GM12878 (cell line): ENCODE measurements at regions not wholly inside any gene's neighbourhood (a gene's known extent, or its start where the extent isn't known, plus 50 kb on each side); places are given as distances from the start of the nearest gene placed in this dataset.

Source experiments
- ATAC-seq: fragments of 200-7000 bp; cut with Tn5 transposase; 3 replicates; pipeline ENCODE4 v1.9.1; 2020; ENCODE audit warnings: mild to moderate bottlenecking, moderate library complexity
- BruUV-seq: library from RNA; stranded (reverse); fragments of 400-500 nt; replicated peaks from 2 replicates; lab custom pipeline; 2021; lab: Mats Ljungman, UMichigan
- CTCF ChIA-PET: fragments of 300-600 bp; sonication (Branson Sonifier 250); formaldehyde crosslinking; extraction: SDS; loops from one replicate; lab custom pipeline; 2021; ENCODE audit warnings: inconsistent platforms; lab: Yijun Ruan, JAX
- POLR2A ChIA-PET: fragments of 350-600 bp; formaldehyde crosslinking; extraction: SDS; loops from one replicate; lab custom pipeline; 2021; ENCODE audit warnings: inconsistent platforms; lab: Charles Lee
- RAD21 ChIA-PET: fragments of 300-600 bp; sonication (Branson Sonifier 250); formaldehyde crosslinking; loops from one replicate; lab custom pipeline; 2023; ENCODE audit warnings: antibody characterized with exemption; ENCODE audit not compliant: unreplicated experiment; lab: Charles Lee
- SMC1A ChIA-PET: fragments of 300-600 bp; sonication (Branson Sonifier 250); formaldehyde crosslinking; loops from one replicate; lab custom pipeline; 2023; ENCODE audit not compliant: unreplicated experiment, uncharacterized antibody; lab: Charles Lee
- DNase-seq: peaks from one replicate; pipeline ENCODE4 v3.0.0-alpha.2; 2011; ENCODE audit warnings: low read depth, low spot score
- FAIRE-seq: peaks from 3 replicates; lab custom pipeline; 2011; peaks lifted over from hg19 to GRCh38; lab: Jason Lieb, UNC
- H2AFZ ChIP-seq: 2 replicates; pipeline ENCODE4 v1.6.0; 2011; ENCODE audit warnings: low read depth, low read length, control low read depth; ENCODE audit not compliant: control insufficient read depth
- H3K27ac ChIP-seq: 2 replicates; pipeline ENCODE4 v1.5.1; 2011; ENCODE audit warnings: control low read depth; ENCODE audit not compliant: control insufficient read depth, insufficient read depth
- H3K27me3 ChIP-seq, 2 experiments: replicated peaks in 1 of 2; 2 replicates each; pipeline versions ENCODE4 v1.6.0 to v1.6.1; 2011; ENCODE audit warnings: low read length in 1 of 2; ENCODE audit not compliant: control insufficient read depth in 2 of 2, insufficient read depth in 2 of 2
- H3K36me3 ChIP-seq, 2 experiments: 2 replicates each; pipeline ENCODE4 v1.5.1; 2011; ENCODE audit warnings: low read length in 1 of 2; ENCODE audit not compliant: control insufficient read depth in 2 of 2, insufficient read depth in 2 of 2
- H3K4me1 ChIP-seq: 2 replicates; pipeline ENCODE4 v1.6.1; 2011; ENCODE audit warnings: mild to moderate bottlenecking, low read length, moderate library complexity, mixed read lengths; ENCODE audit not compliant: control insufficient read depth, insufficient read depth
- H3K4me2 ChIP-seq: 2 replicates; pipeline ENCODE4 v1.6.0; 2011; ENCODE audit warnings: control low read depth; ENCODE audit not compliant: control insufficient read depth, insufficient read depth
- H3K4me3 ChIP-seq: fragments of 200-600 bp; sonication (generic); 2 replicates; pipeline ENCODE4 v1.5.1; 2016
- H3K79me2 ChIP-seq: 2 replicates; pipeline ENCODE4 v1.6.0; 2011; ENCODE audit warnings: low read length; ENCODE audit not compliant: control insufficient read depth, insufficient read depth
- H3K9ac ChIP-seq: 2 replicates; pipeline ENCODE4 v1.8.0; 2011; ENCODE audit warnings: low read length, control low read depth, mixed read lengths; ENCODE audit not compliant: control insufficient read depth, insufficient read depth
- H3K9me3 ChIP-seq: replicated peaks from 3 replicates; pipeline ENCODE4 v1.5.1; 2011; ENCODE audit warnings: mild to moderate bottlenecking, low read length; ENCODE audit not compliant: control insufficient read depth, insufficient read depth
- H4K20me1 ChIP-seq: 2 replicates; pipeline ENCODE4 v1.6.0; 2011; ENCODE audit not compliant: control insufficient read depth, insufficient read depth
- ATF7 ChIP-seq: fragments of 450-650 bp; IDR thresholded peaks from 2 replicates; pipeline ENCODE4 v1.6.1; 2016; ENCODE audit warnings: low read depth, mild to moderate bottlenecking
- BCL11A ChIP-seq: IDR thresholded peaks from 2 replicates; pipeline ENCODE4 v1.6.1; 2011; ENCODE audit warnings: low read depth, low read length
- BHLHE40 ChIP-seq, 2 experiments: fragments of 450-650 bp in 1 of 2; IDR thresholded peaks; 2 replicates each; pipeline ENCODE4 v1.6.1; 2011 to 2017; ENCODE audit warnings: low read depth in 2 of 2, borderline replicate concordance in 1 of 2, improper control_type of control experiment in 1 of 2, low read length in 1 of 2, mild to moderate bottlenecking in 1 of 2
- BMI1 ChIP-seq: fragments of 450-650 bp; IDR thresholded peaks from 2 replicates; pipeline ENCODE4 v1.6.1; 2016; ENCODE audit warnings: mild to moderate bottlenecking, moderate library complexity, borderline replicate concordance
- BRCA1 ChIP-seq: IDR thresholded peaks from 2 replicates; pipeline ENCODE4 v1.6.1; 2011; ENCODE audit warnings: low read depth, low read length, improper control_type of control experiment
- DPF2 ChIP-seq: fragments of 450-650 bp; IDR thresholded peaks from 2 replicates; pipeline ENCODE4 v1.6.1; 2017; ENCODE audit warnings: mild to moderate bottlenecking
- EP300 ChIP-seq, 2 experiments: fragments of 150-350 bp in 1 of 2; IDR thresholded peaks; 2 replicates each; pipeline ENCODE4 v1.6.1; 2011 to 2012; ENCODE audit warnings: low read depth in 2 of 2, low read length in 2 of 2, borderline replicate concordance in 1 of 2, improper control_type of control experiment in 1 of 2, inconsistent platforms in 1 of 2; ENCODE audit not compliant: control insufficient read depth in 1 of 2
- IKZF1 ChIP-seq: fragments of 450-650 bp; conservative IDR thresholded peaks from 2 replicates; pipeline ENCODE4 v1.6.1; 2017; ENCODE audit warnings: antibody characterized with exemption, mild to moderate bottlenecking
- IKZF2 ChIP-seq, 2 experiments: fragments of 450-650 bp; IDR thresholded peaks; 2 replicates each; pipeline ENCODE4 v1.6.1; 2017; ENCODE audit warnings: mild to moderate bottlenecking in 2 of 2, moderate library complexity in 2 of 2
- JUND ChIP-seq: IDR thresholded peaks from 2 replicates; pipeline ENCODE4 v1.6.1; 2012; ENCODE audit warnings: low read depth, mild to moderate bottlenecking, low read length, improper control_type of control experiment, moderate library complexity
- MTA2 ChIP-seq: fragments of 450-650 bp; IDR thresholded peaks from 2 replicates; pipeline ENCODE4 v1.6.1; 2016; ENCODE audit warnings: low read depth, mild to moderate bottlenecking, moderate library complexity
- NR2F1 ChIP-seq: fragments of 450-650 bp; conservative IDR thresholded peaks from 2 replicates; pipeline ENCODE4 v1.6.1; 2017; ENCODE audit warnings: mild to moderate bottlenecking
- PAX5 ChIP-seq: IDR thresholded peaks from 2 replicates; pipeline ENCODE4 v1.6.1; 2011; ENCODE audit warnings: low read depth, low read length, borderline replicate concordance
- PAX8 ChIP-seq: fragments of 450-650 bp; IDR thresholded peaks from 2 replicates; pipeline ENCODE4 v1.6.1; 2017; ENCODE audit warnings: mild to moderate bottlenecking, moderate library complexity
- PBX3 ChIP-seq: IDR thresholded peaks from 2 replicates; pipeline ENCODE4 v1.6.1; 2011; ENCODE audit warnings: mild to moderate bottlenecking, low read depth, low read length, moderate library complexity; ENCODE audit not compliant: insufficient replicate concordance
- PKNOX1 ChIP-seq: fragments of 450-650 bp; IDR thresholded peaks from 2 replicates; pipeline ENCODE4 v1.6.1; 2016; ENCODE audit warnings: mild to moderate bottlenecking
- RBBP5 ChIP-seq: fragments of 200-600 bp; sonication (generic); conservative IDR thresholded peaks from 2 replicates; pipeline ENCODE4 v1.6.1; 2016
- SMARCA5 ChIP-seq: fragments of 450-650 bp; IDR thresholded peaks from 2 replicates; pipeline ENCODE4 v1.6.1; 2017; ENCODE audit warnings: mild to moderate bottlenecking
- SPI1 ChIP-seq: IDR thresholded peaks from 2 replicates; pipeline ENCODE4 v1.6.1; 2011; ENCODE audit warnings: low read depth, mild to moderate bottlenecking, low read length, moderate library complexity, borderline replicate concordance; ENCODE audit not compliant: insufficient read depth
- ZNF24 ChIP-seq: fragments of 450-650 bp; IDR thresholded peaks from 2 replicates; pipeline ENCODE4 v1.6.1; 2017; ENCODE audit warnings: antibody characterized with exemption, mild to moderate bottlenecking
- WGBS: methylation state at CpG from one replicate; pipeline ENCODE4 v1.1.6; 2016; ENCODE audit warnings: low lambda C conversion rate; ENCODE audit not compliant: insufficient replicate concordance, insufficient coverage; ENCODE audit errors: missing lambda C conversion rate; 5-methylcytosine and 5-hydroxymethylcytosine counted together
- in situ Hi-C: fragments of 300-500 bp; cut with MboI; formaldehyde crosslinking; loops from 9 replicates; pipeline ENCODE4 v1.14.3; 2018; ENCODE audit warnings: mixed read lengths
- intact Hi-C: fragments of 100-400 bp; cut with micrococcal nuclease; formaldehyde crosslinking; loops from one replicate; pipeline ENCODE4 v1.14.2; 2022; ENCODE audit not compliant: unreplicated experiment

GRCh38 chr4:23084559-23085248 is 392.0 kb downstream of the GBA3 start:
- no peak overlapping the region for H3K9ac ChIP-seq
- H4K20me1 ChIP-seq = no peaks in the 10 kb centered on the region
- WGBS = 19% methylated on average over 3 of the region's 3 CpGs
- ChIA-PET CTCF (interaction anchor here (1.2 kb wide), 1 partner anchor 16 kb away, joined by 3 read pairs; no protein-coding TSS in a partner anchor), RAD21 (interaction anchor here (0.8 to 2.0 kb wide), 4 partner anchors 15 to 57 kb away, joined by 3 to 7 read pairs (median 6); no protein-coding TSS in a partner anchor), POLR2A (interaction anchor here (0.8 to 2.1 kb wide), 2 partner anchors 15 to 30 kb away, joined by 3 to 10 read pairs; no protein-coding TSS in a partner anchor), SMC1A (interaction anchor here (0.8 to 3.2 kb wide), 18 partner anchors 11 to 118 kb away, joined by 3 to 19 read pairs (median 3); no protein-coding TSS in a partner anchor)
- no peaks in the 10 kb centered on the region for H3K36me3 ChIP-seq
- ATAC-seq (peak; percentile 92), DNase-seq (no peak), FAIRE-seq (no peak)
- H3K79me2 ChIP-seq = no peaks in the 10 kb centered on the region
- no peaks in the 10 kb centered on the region for H3K27me3 ChIP-seq
- no peaks in the 10 kb centered on the region for H3K4me1 ChIP-seq
- peak in 1 of 2 experiments; percentile 41; a peak in 2 of 4 replicates for TF ChIP-seq BHLHE40 (IDR thresholded peaks at IDR 0.05; ENCODE audit: borderline replicate concordance in 1 of 2, low read depth in 2 of 2, low read length in 1 of 2)
- no peak for TF ChIP-seq PBX3
- peak; percentile 47 for TF ChIP-seq MTA2
- peak; percentile 2 to 33; a peak in 1 of 4 replicates for TF ChIP-seq EP300 (IDR thresholded peaks at IDR 0.05; ENCODE audit: borderline replicate concordance in 1 of 2, control insufficient read depth in 1 of 2, low read depth in 2 of 2, low read length in 2 of 2)
- peak; percentile 44; the same call in 1 of the 2 replicates for TF ChIP-seq NR2F1
- TF ChIP-seq BMI1 = peak; percentile 39; the same call in 1 of the 2 replicates
- TF ChIP-seq PAX8 = no peak
- peak; percentile 91 for TF ChIP-seq DPF2
- TF ChIP-seq PAX5 = no peak
- TF ChIP-seq BRCA1 = no peak
- no peak for TF ChIP-seq JUND
- TF ChIP-seq ZNF24 = no peak
- TF ChIP-seq RBBP5 = no peak
- TF ChIP-seq IKZF1 = peak; percentile 72; the same call in 1 of the 2 replicates
- peak; percentile 83 for TF ChIP-seq PKNOX1
- TF ChIP-seq ATF7 = 0 out of 2 replicates have a peak, but pooled peaks have one; percentile 14
- TF ChIP-seq IKZF2 (IDR thresholded peaks at IDR 0.05) = 0 out of 4 replicates have a peak, but pooled peaks of 1 of the 2 experiments have one; percentile 42
- 0 out of 2 replicates have a peak, but pooled peaks have one; percentile 20 for TF ChIP-seq BCL11A
- peak; percentile 29; the same call in 1 of the 2 replicates for TF ChIP-seq SPI1
- peak; percentile 67; the same call in 1 of the 2 replicates for TF ChIP-seq SMARCA5
- no TSS peak for BruUV-seq
- H2AFZ ChIP-seq = no peak overlapping the region
- no peaks in the 10 kb centered on the region; the same call in 2 of the 3 replicates for H3K9me3 ChIP-seq
- no peak overlapping the region for H3K27ac ChIP-seq
- in situ Hi-C loops (no loop called here), intact Hi-C loops (no loop called here)
- H3K4me3 ChIP-seq = no peak overlapping the region
- H3K4me2 ChIP-seq = no peak overlapping the region
